ENCODE measurements at regions not wholly inside any gene's neighbourhood (a gene's known extent, or its start where the extent isn't known, plus 50 kb on each side); places are given as distances from the start of the nearest gene placed in this dataset.

- Histone ChIP-seq H3K27me3 (ENCODE audit: control insufficient read depth in 3 of 3, insufficient read depth in 3 of 3, low read length in 2 of 3) (no peaks in the 10 kb centered on the region), H3K4me1 (ENCODE audit: control insufficient read depth in 5 of 5, insufficient read depth in 5 of 5, low read length in 5 of 5) (no peaks in the 10 kb centered on the region), H3K9ac (ENCODE audit: insufficient read depth in 1 of 2, low read length in 2 of 2) (no peak overlapping the region), H3K4me3 (no peak overlapping the region), H3K27ac (ENCODE audit: low read depth in 1 of 2, low read length in 1 of 2) (no peak overlapping the region), H3K9me3 (ENCODE audit: control insufficient read depth in 4 of 4, insufficient read depth in 3 of 4, low read length in 3 of 4) (peaks cover 0 to 2% (median 0%) of the 10 kb centered on the region in 4 donors), H3K36me3 (ENCODE audit: control insufficient read depth in 4 of 4, insufficient read depth in 4 of 4, low read length in 4 of 4) (no peaks in the 10 kb centered on the region)
- DNase-seq, result no peak
- WGBS, 2 donors, result 85 to 88% methylated on average over 1 of the region's 1 CpG
- no peak for ATAC-seq (ENCODE audit: insufficient read depth, low FRiP score)
- no peak for TF ChIP-seq CTCF (IDR thresholded peaks at IDR 0.05; ENCODE audit: control extremely low read depth, extremely low read depth)
Observed at GRCh38 chr13:107364658-107365057, 796.7 kb upstream of the ARGLU1 start.

- no peaks in the 10 kb centered on the region for H3K4me1 ChIP-seq (ENCODE audit: control insufficient read depth in 5 of 5, insufficient read depth in 5 of 5, low read length in 5 of 5)
- no peaks in the 10 kb centered on the region for H3K27me3 ChIP-seq (ENCODE audit: control insufficient read depth in 3 of 3, insufficient read depth in 3 of 3, low read length in 2 of 3)
- no peaks in the 10 kb centered on the region for H3K9me3 ChIP-seq (ENCODE audit: control insufficient read depth in 4 of 4, insufficient read depth in 3 of 4, low read length in 3 of 4)
- no peak overlapping the region for H3K27ac ChIP-seq (ENCODE audit: low read depth in 1 of 2, low read length in 1 of 2)
- no peak for TF ChIP-seq CTCF (IDR thresholded peaks at IDR 0.05; ENCODE audit: control extremely low read depth, extremely low read depth)
- H3K36me3 ChIP-seq (ENCODE audit: control insufficient read depth in 4 of 4, insufficient read depth in 4 of 4, low read length in 4 of 4), result no peaks in the 10 kb centered on the region
- ATAC-seq (ENCODE audit: insufficient read depth, low FRiP score) (no peak), DNase-seq (no peak)
- H3K4me3 ChIP-seq, result no peak overlapping the region
- no peak overlapping the region for H3K9ac ChIP-seq (ENCODE audit: insufficient read depth in 1 of 2, low read length in 2 of 2)
- WGBS, 2 donors, result 72 to 86% methylated on average over 5 of the region's 5 CpGs
Observed at GRCh38 chr13:107361666-107362065, 793.7 kb upstream of the ARGLU1 start.

GRCh38 chr13:107360010-107360409 lies 792.1 kb upstream of the ARGLU1 start:
- no peak for ATAC-seq (ENCODE audit: insufficient read depth, low FRiP score)
- Histone ChIP-seq H3K36me3 (ENCODE audit: control insufficient read depth in 4 of 4, insufficient read depth in 4 of 4, low read length in 4 of 4) (no peaks in the 10 kb centered on the region), H3K27me3 (ENCODE audit: control insufficient read depth in 3 of 3, insufficient read depth in 3 of 3, low read length in 2 of 3) (no peaks in the 10 kb centered on the region), H3K4me3 (no peak overlapping the region), H3K27ac (ENCODE audit: low read depth in 1 of 2, low read length in 1 of 2) (no peak overlapping the region), H3K9ac (ENCODE audit: insufficient read depth in 1 of 2, low read length in 2 of 2) (no peak overlapping the region), H3K4me1 (ENCODE audit: control insufficient read depth in 5 of 5, insufficient read depth in 5 of 5, low read length in 5 of 5) (no peaks in the 10 kb centered on the region), H3K9me3 (ENCODE audit: control insufficient read depth in 4 of 4, insufficient read depth in 3 of 4, low read length in 3 of 4) (no peaks in the 10 kb centered on the region)
- TF ChIP-seq CTCF (IDR thresholded peaks at IDR 0.05; ENCODE audit: control extremely low read depth, extremely low read depth), result no peak
- no peak for DNase-seq
- 92 to 94% methylated on average over 1 of the region's 1 CpG for WGBS, 2 donors

- H3K27ac ChIP-seq (ENCODE audit: low read depth in 1 of 2, low read length in 1 of 2), result no peak overlapping the region
- no peak for DNase-seq
- H3K36me3 ChIP-seq (ENCODE audit: control insufficient read depth in 4 of 4, insufficient read depth in 4 of 4, low read length in 4 of 4), result no peaks in the 10 kb centered on the region
- H3K9ac ChIP-seq (ENCODE audit: insufficient read depth in 1 of 2, low read length in 2 of 2), result no peak overlapping the region
- 88 to 90% methylated on average over 1 of the region's 1 CpG for WGBS, 2 donors
- no peaks in the 10 kb centered on the region for H3K4me1 ChIP-seq (ENCODE audit: control insufficient read depth in 5 of 5, insufficient read depth in 5 of 5, low read length in 5 of 5)
- no peaks in the 10 kb centered on the region for H3K27me3 ChIP-seq (ENCODE audit: control insufficient read depth in 3 of 3, insufficient read depth in 3 of 3, low read length in 2 of 3)
- H3K4me3 ChIP-seq, result no peak overlapping the region
- no peak for TF ChIP-seq CTCF (IDR thresholded peaks at IDR 0.05; ENCODE audit: control extremely low read depth, extremely low read depth)
- no peak for ATAC-seq (ENCODE audit: insufficient read depth, low FRiP score)
- H3K9me3 ChIP-seq (ENCODE audit: control insufficient read depth in 4 of 4, insufficient read depth in 3 of 4, low read length in 3 of 4), result peaks cover 0 to 2% (median 0%) of the 10 kb centered on the region in 4 donors
Observed at GRCh38 chr13:107358866-107359265, 790.9 kb upstream of the ARGLU1 start.

Data from lung (tissue), 11 donors.